ENCODE measurements at regions not wholly inside any gene's neighbourhood (a gene's known extent, or its start where the extent isn't known, plus 50 kb on each side); places are given as distances from the start of the nearest gene placed in this dataset.

GRCh38 chr1:84069236-84069845, 70.4 kb upstream of the TTLL7 start:
- Histone ChIP-seq H3K27me3 (ENCODE audit: control insufficient read depth, insufficient read depth, low read length, poor library complexity, severe bottlenecking) (no peaks in the 10 kb centered on the region), H3K9me3 (ENCODE audit: control insufficient read depth, low read length) (peaks cover 4% of the 10 kb centered on the region), H3K4me1 (ENCODE audit: control insufficient read depth, insufficient read depth, low read length) (no peaks in the 10 kb centered on the region), H3K36me3 (ENCODE audit: control insufficient read depth, insufficient read depth, low read length) (no peaks in the 10 kb centered on the region), H3K27ac (ENCODE audit: insufficient read depth, low read depth, low read length, poor library complexity, severe bottlenecking) (no peak overlapping the region), H3K4me3 (ENCODE audit: insufficient read depth, low read depth, low read length) (no peak overlapping the region)
- 90 to 100% methylated on average over 2 of the region's 2 CpGs for WGBS, 2 experiments

- H3K36me3 ChIP-seq (ENCODE audit: control insufficient read depth, insufficient read depth, low read length) = no peaks in the 10 kb centered on the region
- H3K4me1 ChIP-seq (ENCODE audit: control insufficient read depth, insufficient read depth, low read length) = no peaks in the 10 kb centered on the region
- no peak overlapping the region for H3K27ac ChIP-seq (ENCODE audit: insufficient read depth, low read depth, low read length, poor library complexity, severe bottlenecking)
- no peak overlapping the region for H3K4me3 ChIP-seq (ENCODE audit: insufficient read depth, low read depth, low read length)
- 100% methylated on average over 1 of the region's 1 CpG; no CpG with 5 or more reads in 1 of the 2 experiments for WGBS, 2 experiments
- H3K27me3 ChIP-seq (ENCODE audit: control insufficient read depth, insufficient read depth, low read length, poor library complexity, severe bottlenecking) = no peaks in the 10 kb centered on the region
- H3K9me3 ChIP-seq (ENCODE audit: control insufficient read depth, low read length) = peaks cover 4% of the 10 kb centered on the region
These were observed 63.6 kb upstream of the TTLL7 start for GRCh38 chr1:84062496-84062895.

- Histone ChIP-seq H3K9me3 (ENCODE audit: control insufficient read depth, low read length) (no peaks in the 10 kb centered on the region), H3K27me3 (ENCODE audit: control insufficient read depth, insufficient read depth, low read length, poor library complexity, severe bottlenecking) (no peaks in the 10 kb centered on the region), H3K4me3 (ENCODE audit: insufficient read depth, low read depth, low read length) (no peak overlapping the region), H3K27ac (ENCODE audit: insufficient read depth, low read depth, low read length, poor library complexity, severe bottlenecking) (no peak overlapping the region), H3K4me1 (ENCODE audit: control insufficient read depth, insufficient read depth, low read length) (no peaks in the 10 kb centered on the region), H3K36me3 (ENCODE audit: control insufficient read depth, insufficient read depth, low read length) (no peaks in the 10 kb centered on the region)
- 70% methylated on average over 1 of the region's 2 CpGs; no CpG with 5 or more reads in 1 of the 2 experiments for WGBS, 2 experiments
These were observed 62.4 kb upstream of the TTLL7 start for GRCh38 chr1:84061336-84061735.

- Histone ChIP-seq H3K9me3 (ENCODE audit: control insufficient read depth, low read length) (no peaks in the 10 kb centered on the region), H3K36me3 (ENCODE audit: control insufficient read depth, insufficient read depth, low read length) (no peaks in the 10 kb centered on the region), H3K27ac (ENCODE audit: insufficient read depth, low read depth, low read length, poor library complexity, severe bottlenecking) (no peak overlapping the region), H3K27me3 (ENCODE audit: control insufficient read depth, insufficient read depth, low read length, poor library complexity, severe bottlenecking) (no peaks in the 10 kb centered on the region), H3K4me1 (ENCODE audit: control insufficient read depth, insufficient read depth, low read length) (no peaks in the 10 kb centered on the region), H3K4me3 (ENCODE audit: insufficient read depth, low read depth, low read length) (no peak overlapping the region)
- 88 to 93% methylated on average over 2 of the region's 2 CpGs for WGBS, 2 experiments
These were observed 61.8 kb upstream of the TTLL7 start for GRCh38 chr1:84060781-84061180.

- no peaks in the 10 kb centered on the region for H3K36me3 ChIP-seq (ENCODE audit: control insufficient read depth, insufficient read depth, low read length)
- no peak overlapping the region for H3K27ac ChIP-seq (ENCODE audit: insufficient read depth, low read depth, low read length, poor library complexity, severe bottlenecking)
- WGBS, 2 experiments = 88 to 96% methylated on average over 1 to 2 of the region's 2 CpGs
- H3K9me3 ChIP-seq (ENCODE audit: control insufficient read depth, low read length) = no peaks in the 10 kb centered on the region
- H3K4me3 ChIP-seq (ENCODE audit: insufficient read depth, low read depth, low read length) = no peak overlapping the region
- no peaks in the 10 kb centered on the region for H3K27me3 ChIP-seq (ENCODE audit: control insufficient read depth, insufficient read depth, low read length, poor library complexity, severe bottlenecking)
- no peaks in the 10 kb centered on the region for H3K4me1 ChIP-seq (ENCODE audit: control insufficient read depth, insufficient read depth, low read length)
These were observed 49.9 kb upstream of the TTLL7 start for GRCh38 chr1:84048820-84049219.
